ENCODE measurements at regions not wholly inside any gene's neighbourhood (a gene's known extent, or its start where the extent isn't known, plus 50 kb on each side); places are given as distances from the start of the nearest gene placed in this dataset.

- no peak for TF ChIP-seq EZH2 (IDR thresholded peaks at IDR 0.05; ENCODE audit: borderline replicate concordance, insufficient read depth, low read depth, low read length, poor library complexity, severe bottlenecking)
- TF ChIP-seq, protein P1, sequence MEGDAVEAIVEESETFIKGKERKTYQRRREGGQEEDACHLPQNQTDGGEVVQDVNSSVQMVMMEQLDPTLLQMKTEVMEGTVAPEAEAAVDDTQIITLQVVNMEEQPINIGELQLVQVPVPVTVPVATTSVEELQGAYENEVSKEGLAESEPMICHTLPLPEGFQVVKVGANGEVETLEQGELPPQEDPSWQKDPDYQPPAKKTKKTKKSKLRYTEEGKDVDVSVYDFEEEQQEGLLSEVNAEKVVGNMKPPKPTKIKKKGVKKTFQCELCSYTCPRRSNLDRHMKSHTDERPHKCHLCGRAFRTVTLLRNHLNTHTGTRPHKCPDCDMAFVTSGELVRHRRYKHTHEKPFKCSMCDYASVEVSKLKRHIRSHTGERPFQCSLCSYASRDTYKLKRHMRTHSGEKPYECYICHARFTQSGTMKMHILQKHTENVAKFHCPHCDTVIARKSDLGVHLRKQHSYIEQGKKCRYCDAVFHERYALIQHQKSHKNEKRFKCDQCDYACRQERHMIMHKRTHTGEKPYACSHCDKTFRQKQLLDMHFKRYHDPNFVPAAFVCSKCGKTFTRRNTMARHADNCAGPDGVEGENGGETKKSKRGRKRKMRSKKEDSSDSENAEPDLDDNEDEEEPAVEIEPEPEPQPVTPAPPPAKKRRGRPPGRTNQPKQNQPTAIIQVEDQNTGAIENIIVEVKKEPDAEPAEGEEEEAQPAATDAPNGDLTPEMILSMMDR (IDR thresholded peaks at IDR 0.05): no peak
Measured at GRCh38 chr13:111852725-111853518, 214.0 kb upstream of the SOX1 start.

All from B cell (primary cell).